Left colon (tissue), 2 donors: ENCODE measurements at regions not wholly inside any gene's neighbourhood (a gene's known extent, or its start where the extent isn't known, plus 50 kb on each side); places are given as distances from the start of the nearest gene placed in this dataset.

ENCODE experiments used
- ATAC-seq: fragments of 200-7000 bp; cut with Tn5 transposase; one replicate; pipeline ENCODE4 v1.9.1; 2020; ENCODE audit warnings: mild to moderate bottlenecking, moderate library complexity
- DNase-seq, 2 donors: peaks; one replicate each; pipeline ENCODE4 v3.0.0-alpha.2; 2020
- intact Hi-C, 2 donors: fragments of 100-400 bp; cut with DNase I in 1 of 2; cut with micrococcal nuclease in 1 of 2; formaldehyde crosslinking; loops; one replicate each; pipeline versions ENCODE4 v1.11.2 to v1.14.0; 2022; cut with DNase I, micrococcal nuclease
- donor health status: DM: no; HTN: no; CAD: no.
- donor health status: DM: yes; HTN: yes; CAD: no.

GRCh38 chr2:192288295-192288694 lies 93.6 kb upstream of the TMEFF2 start:
- ATAC-seq (no peak), DNase-seq (no peak)
- intact Hi-C loops: no loop called here

GRCh38 chr2:192286093-192286701 lies 91.5 kb upstream of the TMEFF2 start:
- DNase-seq: no peak
- no peak for ATAC-seq
- intact Hi-C loops: no loop called here

- DNase-seq: no peak
- ATAC-seq: no peak
- intact Hi-C loops: no loop called here
Measured at GRCh38 chr2:192283450-192283849, 88.7 kb upstream of the TMEFF2 start.

GRCh38 chr2:192278701-192279100 lies 84.0 kb upstream of the TMEFF2 start:
- DNase-seq (no peak), ATAC-seq (no peak)
- intact Hi-C loops: no loop called here

- no peak for DNase-seq
- no peak for ATAC-seq
- intact Hi-C loops: no loop called here
Measured at GRCh38 chr2:192277494-192278109, 82.9 kb upstream of the TMEFF2 start.

GRCh38 chr2:192275632-192276031 lies 80.9 kb upstream of the TMEFF2 start:
- ATAC-seq (no peak), DNase-seq (no peak)
- intact Hi-C loops: no loop called here

GRCh38 chr2:192267484-192267883 lies 72.8 kb upstream of the TMEFF2 start:
- intact Hi-C loops: no loop called here
- ATAC-seq (no peak), DNase-seq (no peak)

GRCh38 chr2:192265751-192266150 lies 71.0 kb upstream of the TMEFF2 start:
- no peak for ATAC-seq
- no peak for DNase-seq
- intact Hi-C loops: no loop called here

GRCh38 chr2:192254444-192254843 lies 59.7 kb upstream of the TMEFF2 start:
- ATAC-seq (no peak), DNase-seq (no peak)
- intact Hi-C loops: no loop called here

GRCh38 chr2:192253692-192254091 lies 59.0 kb upstream of the TMEFF2 start:
- ATAC-seq: no peak
- intact Hi-C loops: no loop called here
- no peak for DNase-seq

GRCh38 chr2:192250961-192251360 lies 56.2 kb upstream of the TMEFF2 start:
- intact Hi-C loops: no loop called here

GRCh38 chr2:192247456-192247855 lies 52.7 kb upstream of the TMEFF2 start:
- intact Hi-C loops: no loop called here
- ATAC-seq: no peak
- DNase-seq: no peak

More at GRCh38 chr2:192250961-192251360, 56.2 kb upstream of the TMEFF2 start:
- no peak for ATAC-seq
- DNase-seq: no peak

GRCh38 chr2:192246297-192246696 lies 51.6 kb upstream of the TMEFF2 start:
- ATAC-seq: no peak
- intact Hi-C loops: no loop called here
- DNase-seq: no peak

GRCh38 chr2:192245329-192245728 lies 50.6 kb upstream of the TMEFF2 start:
- no peak for ATAC-seq
- intact Hi-C loops: no loop called here
- DNase-seq: no peak
